ENCODE measurements at regions not wholly inside any gene's neighbourhood (a gene's known extent, or its start where the extent isn't known, plus 50 kb on each side); places are given as distances from the start of the nearest gene placed in this dataset.
"Not testable (repeated sequence)": the region's sequence is repeated elsewhere in the genome, so short reads cannot be mapped to it uniquely, and the experiment has no call there.

- no peaks in the 10 kb centered on the region for H3K9me3 ChIP-seq (replicated peaks)
- H3K4me3 ChIP-seq: no peak overlapping the region
- H3K27ac ChIP-seq: no peak overlapping the region
- peak; percentile 71 to 83 for DNase-seq
- H3K36me3 ChIP-seq: no peaks in the 10 kb centered on the region
- H3K4me1 ChIP-seq: no peaks in the 10 kb centered on the region
- no peaks in the 10 kb centered on the region for H3K27me3 ChIP-seq
Observed at GRCh38 chr5:102090770-102091169, 205.3 kb downstream of the SLCO4C1 start.

DNA sequence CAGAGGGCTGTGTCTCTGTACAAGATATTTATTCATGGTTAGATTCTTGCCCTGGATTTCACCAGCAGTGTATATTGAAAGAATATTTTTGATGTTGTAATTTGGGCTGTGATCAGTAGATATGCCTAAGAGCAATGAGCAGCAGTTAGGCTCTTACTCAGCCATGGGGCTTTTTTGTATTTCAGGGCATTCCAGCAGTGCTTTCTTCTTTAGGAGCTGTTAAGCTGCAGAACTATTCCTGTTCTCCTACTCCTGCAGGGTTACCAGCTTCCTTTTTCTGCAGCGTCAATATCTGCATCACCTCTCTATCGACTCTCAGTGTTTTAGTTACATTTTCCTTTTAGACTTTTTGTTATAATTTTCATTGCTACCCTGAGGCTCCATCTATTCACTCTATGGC lies 206.2 kb downstream of the SLCO4C1 start:
- Histone ChIP-seq H3K9me3 (replicated peaks) (no peaks in the 10 kb centered on the region), H3K27ac (no peak overlapping the region), H3K4me1 (no peaks in the 10 kb centered on the region), H3K4me3 (no peak overlapping the region), H3K27me3 (no peaks in the 10 kb centered on the region), H3K36me3 (no peaks in the 10 kb centered on the region)
- no peak for DNase-seq

DNA sequence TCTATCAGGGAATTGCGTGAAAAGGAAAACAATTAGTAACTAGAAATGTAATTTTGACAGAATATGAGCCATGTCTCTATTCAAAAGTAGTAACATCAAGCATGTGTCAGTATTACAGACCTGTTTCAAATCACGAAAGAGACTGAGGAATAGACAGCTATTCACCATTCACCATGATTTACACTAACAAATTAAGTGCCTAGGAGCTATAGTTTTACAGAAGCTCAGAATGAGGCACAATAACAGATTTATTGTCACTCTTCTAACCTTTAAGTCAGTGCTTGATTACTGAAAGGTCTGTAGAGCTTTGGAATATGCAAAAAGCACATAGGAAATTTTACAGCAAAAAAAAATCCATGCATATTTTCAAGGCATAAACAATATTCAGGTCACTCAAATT lies 208.2 kb downstream of the SLCO4C1 start:
- Histone ChIP-seq H3K4me1 (no peaks in the 10 kb centered on the region), H3K27me3 (no peaks in the 10 kb centered on the region), H3K36me3 (no peaks in the 10 kb centered on the region), H3K4me3 (no peak overlapping the region), H3K27ac (no peak overlapping the region), H3K9me3 (replicated peaks) (no peaks in the 10 kb centered on the region)
- DNase-seq: no peak

DNA sequence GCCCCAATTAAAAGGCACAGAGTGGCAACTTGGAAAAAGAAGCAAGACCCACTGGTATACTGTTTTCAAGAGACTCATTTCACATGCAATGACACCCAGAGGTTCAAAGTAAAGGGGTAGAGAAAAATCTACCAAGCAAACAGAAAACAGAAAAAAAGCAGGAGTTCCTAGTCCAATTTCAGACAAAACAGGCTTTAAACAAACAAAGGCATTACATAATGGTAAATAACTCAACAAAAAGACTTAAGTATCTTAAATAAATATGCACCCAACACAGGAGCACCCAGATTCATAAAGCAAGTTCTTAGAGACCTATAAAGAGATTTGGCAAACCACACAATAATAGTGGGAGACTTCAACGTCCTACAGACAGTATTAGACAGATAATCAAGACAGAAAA lies 215.8 kb downstream of the SLCO4C1 start:
- H3K27ac ChIP-seq: no peak overlapping the region
- no peaks in the 10 kb centered on the region for H3K4me1 ChIP-seq
- no peak for DNase-seq
- no peaks in the 10 kb centered on the region for H3K36me3 ChIP-seq
- no peaks in the 10 kb centered on the region for H3K9me3 ChIP-seq (replicated peaks)
- H3K4me3 ChIP-seq: no peak overlapping the region
- no peaks in the 10 kb centered on the region for H3K27me3 ChIP-seq

DNA sequence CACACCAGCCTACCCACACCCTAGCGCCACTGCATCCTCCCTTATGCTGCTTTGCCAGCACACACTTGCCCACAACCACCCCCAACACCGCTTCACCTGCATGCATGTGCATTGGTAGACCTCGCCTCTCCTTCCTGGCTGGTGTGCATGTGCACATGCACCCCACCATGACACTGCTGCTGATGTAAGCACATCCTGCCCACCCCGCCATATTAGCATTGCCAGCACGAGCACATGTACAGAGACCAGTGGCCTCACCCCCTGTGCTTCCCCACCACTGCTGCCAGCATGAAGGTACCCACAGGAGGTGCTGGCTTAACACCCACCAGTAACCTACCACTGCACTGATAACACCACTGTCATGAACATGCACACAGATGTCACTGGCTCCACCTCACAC lies 218.2 kb downstream of the SLCO4C1 start:
- Histone ChIP-seq H3K4me3 (no peak overlapping the region), H3K36me3 (no peaks in the 10 kb centered on the region), H3K27ac (no peak overlapping the region), H3K4me1 (no peaks in the 10 kb centered on the region), H3K9me3 (replicated peaks) (no peaks in the 10 kb centered on the region), H3K27me3 (no peaks in the 10 kb centered on the region)
- no peak for DNase-seq

DNA sequence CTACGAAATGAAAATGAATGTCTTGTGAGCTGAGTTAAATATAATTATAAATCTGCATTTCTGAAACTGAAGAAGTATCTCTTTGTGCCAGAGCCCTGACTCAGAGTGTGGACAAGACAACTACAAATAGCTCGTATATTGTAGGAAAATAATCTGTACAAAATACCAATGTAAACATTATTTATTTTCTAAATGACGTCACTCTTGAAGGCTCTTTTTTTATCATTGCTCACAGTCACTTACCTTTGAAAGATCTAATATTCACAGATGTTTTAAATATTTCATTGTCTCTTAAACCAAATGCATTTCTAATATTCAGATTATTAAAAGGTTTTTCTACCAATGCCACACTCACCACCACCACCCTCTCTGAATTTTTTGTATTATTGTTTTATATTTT lies 226.1 kb downstream of the SLCO4C1 start:
- Histone ChIP-seq H3K27ac (no peak overlapping the region), H3K4me1 (no peaks in the 10 kb centered on the region), H3K4me3 (no peak overlapping the region), H3K9me3 (replicated peaks) (no peaks in the 10 kb centered on the region), H3K27me3 (no peaks in the 10 kb centered on the region), H3K36me3 (no peaks in the 10 kb centered on the region)
- no peak for DNase-seq

- no peak overlapping the region for H3K4me3 ChIP-seq
- no peaks in the 10 kb centered on the region for H3K36me3 ChIP-seq
- H3K4me1 ChIP-seq: no peaks in the 10 kb centered on the region
- H3K27ac ChIP-seq: no peak overlapping the region
- no peaks in the 10 kb centered on the region for H3K9me3 ChIP-seq (replicated peaks)
- DNase-seq: no peak
- no peaks in the 10 kb centered on the region for H3K27me3 ChIP-seq
Observed at GRCh38 chr5:102068870-102069269, 227.2 kb downstream of the SLCO4C1 start.

- no peak overlapping the region for H3K4me3 ChIP-seq
Observed at GRCh38 chr5:102049517-102049916, 246.6 kb downstream of the SLCO4C1 start.

DNA sequence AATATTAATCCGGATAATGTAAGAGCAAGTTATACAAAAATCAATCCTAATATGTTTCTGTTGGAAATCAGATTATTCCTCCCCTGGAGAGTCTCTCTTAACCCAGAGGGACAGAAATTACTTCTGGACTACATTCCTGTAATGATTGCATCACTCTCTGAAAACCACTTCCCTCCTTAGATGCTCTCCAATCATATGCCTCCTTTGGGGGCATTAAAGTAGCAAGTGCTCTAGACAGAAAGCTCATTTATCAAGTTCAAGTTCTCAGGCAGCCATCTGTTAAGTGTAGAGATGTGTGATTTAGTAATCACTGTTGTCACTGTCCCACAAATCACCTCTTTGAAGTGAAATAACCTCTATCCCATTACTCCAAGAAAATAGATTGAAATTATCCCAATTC lies 247.1 kb downstream of the SLCO4C1 start:
- H3K27ac ChIP-seq: peak overlapping the region; percentile 78
- no peak overlapping the region for H3K4me3 ChIP-seq
- DNase-seq: peak; percentile 21 to 76
- H3K4me1 ChIP-seq: peaks cover 16% of the 10 kb centered on the region
- no peaks in the 10 kb centered on the region for H3K9me3 ChIP-seq (replicated peaks)
- no peaks in the 10 kb centered on the region for H3K27me3 ChIP-seq
- H3K36me3 ChIP-seq: no peaks in the 10 kb centered on the region

More at GRCh38 chr5:102049517-102049916, 246.6 kb downstream of the SLCO4C1 start:
- peak overlapping the region; percentile 78 for H3K27ac ChIP-seq
- no peaks in the 10 kb centered on the region for H3K36me3 ChIP-seq
- DNase-seq: peak; percentile 9 to 70
- H3K9me3 ChIP-seq (replicated peaks): no peaks in the 10 kb centered on the region
- H3K4me1 ChIP-seq: peaks cover 20% of the 10 kb centered on the region
- no peaks in the 10 kb centered on the region for H3K27me3 ChIP-seq

GRCh38 chr5:102047073-102047472 lies 249.0 kb downstream of the SLCO4C1 start:
- not testable (repeated sequence) for H3K36me3 ChIP-seq; H3K9me3 ChIP-seq (replicated peaks); H3K27ac ChIP-seq; DNase-seq; H3K4me3 ChIP-seq; H3K27me3 ChIP-seq
- H3K4me1 ChIP-seq: peaks cover 16% of the 10 kb centered on the region

DNA sequence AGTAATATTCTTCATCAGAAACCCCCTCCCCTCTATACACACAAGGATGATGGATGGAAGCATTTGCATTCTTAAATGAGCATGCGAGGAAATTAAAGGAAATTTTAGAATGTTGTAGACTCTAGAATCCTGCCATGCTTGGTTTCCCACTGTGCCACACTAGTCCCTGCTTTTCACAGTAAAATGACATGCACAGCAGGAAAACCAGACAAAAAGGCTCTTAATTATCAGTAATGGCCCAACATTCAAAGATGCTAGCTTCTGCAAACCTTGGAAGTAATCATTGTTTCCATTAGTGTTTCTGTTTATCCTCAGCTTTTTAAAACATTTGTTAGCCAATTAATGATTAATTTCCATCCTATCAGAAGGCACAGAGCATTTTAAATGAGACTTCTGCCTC lies 255.8 kb downstream of the SLCO4C1 start:
- Histone ChIP-seq H3K27me3 (no peaks in the 10 kb centered on the region), H3K36me3 (no peaks in the 10 kb centered on the region), H3K27ac (no peak overlapping the region), H3K4me3 (no peak overlapping the region), H3K9me3 (replicated peaks) (no peaks in the 10 kb centered on the region), H3K4me1 (no peaks in the 10 kb centered on the region)
- DNase-seq: peak in 1 of 2 experiments; percentile 6

GRCh38 chr5:102036927-102037326 lies 259.2 kb downstream of the SLCO4C1 start:
- Histone ChIP-seq H3K27ac (no peak overlapping the region), H3K4me1 (no peaks in the 10 kb centered on the region), H3K27me3 (no peaks in the 10 kb centered on the region; the same call in 1 of the 2 replicates), H3K4me3 (no peak overlapping the region), H3K36me3 (no peaks in the 10 kb centered on the region), H3K9me3 (replicated peaks) (no peaks in the 10 kb centered on the region)
- DNase-seq: no peak

DNA sequence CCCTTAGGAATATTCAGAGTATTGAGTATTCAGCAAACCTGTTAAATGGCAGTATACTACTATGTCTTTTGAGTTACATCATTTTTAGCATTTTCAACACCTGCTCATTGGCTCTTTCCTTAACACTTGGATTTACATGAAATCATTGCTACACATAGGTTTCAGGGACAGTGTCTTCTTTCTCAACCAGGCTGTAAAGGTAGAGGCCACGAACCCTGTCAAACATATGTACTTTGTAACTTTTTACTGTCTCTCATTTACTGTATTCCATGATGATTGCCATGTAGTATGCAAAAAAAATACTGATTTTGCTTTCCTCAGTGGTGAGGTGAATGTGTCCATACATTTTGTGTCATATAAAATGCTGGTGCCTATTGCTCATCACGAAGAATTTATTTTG lies 264.4 kb downstream of the SLCO4C1 start:
- no peak overlapping the region for H3K27ac ChIP-seq
- no peak for DNase-seq
- H3K4me3 ChIP-seq: no peak overlapping the region
- H3K4me1 ChIP-seq: 0 out of 2 replicates have a peak, but pooled peaks cover 2% of the 10 kb centered on the region
- H3K36me3 ChIP-seq: no peaks in the 10 kb centered on the region
- H3K9me3 ChIP-seq (replicated peaks): no peaks in the 10 kb centered on the region
- H3K27me3 ChIP-seq: no peaks in the 10 kb centered on the region; the same call in 1 of the 2 replicates

DNA sequence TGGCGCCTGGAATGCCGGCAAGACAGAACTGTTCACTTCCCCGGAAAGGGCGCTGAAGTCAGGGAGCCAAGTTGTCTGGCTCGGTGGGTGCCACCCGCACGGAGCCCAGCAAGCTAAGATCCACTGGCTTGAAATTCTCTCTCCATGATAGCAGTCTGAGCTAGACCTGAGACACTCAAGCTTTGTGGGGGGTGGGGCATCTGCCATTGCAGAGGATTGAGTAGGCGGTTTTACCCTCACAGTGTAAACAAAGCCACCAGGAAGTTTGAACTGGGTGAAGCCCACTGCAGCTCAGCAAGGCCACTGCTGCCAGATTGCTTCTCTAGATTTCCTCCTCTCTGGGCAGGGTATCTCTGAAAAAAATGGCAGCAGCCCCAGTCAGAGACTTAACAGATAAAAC lies 277.4 kb downstream of the SLCO4C1 start:
- H3K27me3 ChIP-seq: no peaks in the 10 kb centered on the region
- peak in 1 of 2 experiments; percentile 8 for DNase-seq
- no peak overlapping the region for H3K27ac ChIP-seq
- H3K9me3 ChIP-seq (replicated peaks): no peaks in the 10 kb centered on the region
- no peaks in the 10 kb centered on the region for H3K4me1 ChIP-seq
- H3K36me3 ChIP-seq: no peaks in the 10 kb centered on the region
- H3K4me3 ChIP-seq: no peak overlapping the region

GRCh38 chr5:102018279-102018678 lies 277.8 kb downstream of the SLCO4C1 start:
- Histone ChIP-seq H3K9me3 (replicated peaks) (no peaks in the 10 kb centered on the region), H3K4me3 (no peak overlapping the region), H3K27ac (no peak overlapping the region), H3K4me1 (no peaks in the 10 kb centered on the region), H3K27me3 (no peaks in the 10 kb centered on the region), H3K36me3 (no peaks in the 10 kb centered on the region)
- no peak for DNase-seq

GRCh38 chr5:102014371-102014770 lies 281.7 kb downstream of the SLCO4C1 start:
- Histone ChIP-seq H3K9me3 (replicated peaks) (no peaks in the 10 kb centered on the region), H3K27ac (no peak overlapping the region), H3K36me3 (no peaks in the 10 kb centered on the region), H3K4me1 (no peaks in the 10 kb centered on the region), H3K4me3 (no peak overlapping the region), H3K27me3 (no peaks in the 10 kb centered on the region)
- DNase-seq: no peak

Data from SJCRH30 (cell line).